ENCODE measurements at regions not wholly inside any gene's neighbourhood (a gene's known extent, or its start where the extent isn't known, plus 50 kb on each side); places are given as distances from the start of the nearest gene placed in this dataset.

- TF ChIP-seq SPI1 (IDR thresholded peaks at IDR 0.05; ENCODE audit: low read depth, low read length), result no peak
- TF ChIP-seq PAX5 (IDR thresholded peaks at IDR 0.05; ENCODE audit: insufficient read depth, low read length, severe bottlenecking), result no peak
- TF ChIP-seq POLR2A (IDR thresholded peaks at IDR 0.05; ENCODE audit: low read depth, low read length), result no peak
- no peak for TF ChIP-seq POLR2AphosphoS5 (IDR thresholded peaks at IDR 0.05; ENCODE audit: low read depth, low read length)
- no peak for TF ChIP-seq TAF1 (IDR thresholded peaks at IDR 0.05; ENCODE audit: low read depth, low read length)
- no peak for TF ChIP-seq POU2F2 (IDR thresholded peaks at IDR 0.05; ENCODE audit: low read depth, low read length)
- FAIRE-seq (no peak), DNase-seq (ENCODE audit: insufficient read length, low spot score) (no peak)
These were observed 66.3 kb upstream of the RAB18 start for GRCh38 chr10:27437775-27438174.

- TF ChIP-seq PAX5 (IDR thresholded peaks at IDR 0.05; ENCODE audit: insufficient read depth, low read length, severe bottlenecking) (no peak), POLR2A (IDR thresholded peaks at IDR 0.05; ENCODE audit: low read depth, low read length) (no peak), POU2F2 (IDR thresholded peaks at IDR 0.05; ENCODE audit: low read depth, low read length) (no peak), SPI1 (IDR thresholded peaks at IDR 0.05; ENCODE audit: low read depth, low read length) (no peak), TAF1 (IDR thresholded peaks at IDR 0.05; ENCODE audit: low read depth, low read length) (no peak), POLR2AphosphoS5 (IDR thresholded peaks at IDR 0.05; ENCODE audit: low read depth, low read length) (no peak)
These were observed 67.4 kb upstream of the RAB18 start for GRCh38 chr10:27436710-27437109.

GRCh38 chr10:27433976-27434375 lies 70.1 kb upstream of the RAB18 start:
- FAIRE-seq (no peak), DNase-seq (ENCODE audit: insufficient read length, low spot score) (no peak)
- TF ChIP-seq PAX5 (IDR thresholded peaks at IDR 0.05; ENCODE audit: insufficient read depth, low read length, severe bottlenecking) (no peak), POLR2AphosphoS5 (IDR thresholded peaks at IDR 0.05; ENCODE audit: low read depth, low read length) (no peak), TAF1 (IDR thresholded peaks at IDR 0.05; ENCODE audit: low read depth, low read length) (no peak), POLR2A (IDR thresholded peaks at IDR 0.05; ENCODE audit: low read depth, low read length) (no peak), SPI1 (IDR thresholded peaks at IDR 0.05; ENCODE audit: low read depth, low read length) (no peak), POU2F2 (IDR thresholded peaks at IDR 0.05; ENCODE audit: low read depth, low read length) (no peak)

More at GRCh38 chr10:27436710-27437109, 67.4 kb upstream of the RAB18 start:
- no peak for DNase-seq (ENCODE audit: insufficient read length, low spot score)
- FAIRE-seq, result no peak

DNA sequence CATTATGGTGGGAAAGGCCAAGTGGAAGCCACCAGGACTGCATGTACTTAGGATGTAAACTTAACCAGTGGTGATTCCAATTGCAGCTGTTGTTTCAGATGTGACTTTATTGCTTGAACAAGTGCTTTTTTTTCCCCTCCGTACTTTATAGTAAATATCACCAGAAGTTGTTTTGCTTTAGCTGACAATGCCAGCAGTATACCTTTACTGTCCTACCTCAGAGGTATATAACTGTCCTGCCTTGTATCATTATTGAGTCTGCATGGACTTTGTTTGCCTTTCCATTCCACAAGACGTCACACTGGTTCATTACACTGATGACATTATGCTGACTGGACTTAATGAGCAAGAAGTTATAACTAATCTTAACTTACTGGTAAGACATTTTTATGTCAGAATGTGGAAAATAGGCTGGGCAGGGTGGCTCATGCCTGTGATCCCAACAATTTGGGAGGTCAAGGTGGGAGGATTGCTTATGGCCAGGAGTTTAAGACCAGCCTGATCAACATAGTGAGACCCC lies 77.1 kb upstream of the RAB18 start:
- FAIRE-seq (no peak), DNase-seq (ENCODE audit: insufficient read length, low spot score) (no peak)
- no peak for TF ChIP-seq PAX5 (IDR thresholded peaks at IDR 0.05; ENCODE audit: insufficient read depth, low read length, severe bottlenecking)
- TF ChIP-seq POU2F2 (IDR thresholded peaks at IDR 0.05; ENCODE audit: low read depth, low read length), result no peak
- TF ChIP-seq SPI1 (IDR thresholded peaks at IDR 0.05; ENCODE audit: low read depth, low read length), result no peak
- TF ChIP-seq POLR2A (IDR thresholded peaks at IDR 0.05; ENCODE audit: low read depth, low read length), result no peak
- no peak for TF ChIP-seq POLR2AphosphoS5 (IDR thresholded peaks at IDR 0.05; ENCODE audit: low read depth, low read length)
- TF ChIP-seq TAF1 (IDR thresholded peaks at IDR 0.05; ENCODE audit: low read depth, low read length), result no peak

DNA sequence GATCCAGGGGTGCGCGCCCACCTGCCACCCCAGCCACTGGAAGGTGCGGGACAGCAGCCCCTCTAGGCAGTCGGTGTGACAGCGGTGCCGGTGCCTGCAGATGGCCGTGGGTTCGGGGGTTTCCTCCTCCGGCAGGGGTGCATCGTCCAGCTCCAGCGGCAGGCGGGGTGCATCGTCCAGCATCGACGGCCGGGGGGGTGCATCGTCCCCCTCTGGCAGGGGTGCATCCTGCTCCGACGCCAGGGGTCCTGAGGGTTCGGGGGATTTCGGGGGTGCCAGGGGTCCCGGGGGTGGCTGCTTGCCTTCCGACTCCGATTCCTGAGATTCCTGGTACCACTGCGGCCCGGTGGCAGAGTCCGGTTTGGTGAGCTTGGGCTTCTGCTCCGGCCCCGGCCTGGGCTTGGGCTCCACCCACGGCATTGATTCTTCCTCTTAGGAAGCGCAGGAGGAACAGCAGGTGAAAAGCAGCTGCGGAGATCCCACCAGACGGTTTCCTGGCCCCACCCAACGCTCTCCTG lies 90.2 kb upstream of the RAB18 start:
- FAIRE-seq, result no peak
- no peak for DNase-seq (ENCODE audit: insufficient read length, low spot score)
- TF ChIP-seq TAF1 (IDR thresholded peaks at IDR 0.05; ENCODE audit: low read depth, low read length) (no peak), PAX5 (IDR thresholded peaks at IDR 0.05; ENCODE audit: insufficient read depth, low read length, severe bottlenecking) (no peak), POLR2A (IDR thresholded peaks at IDR 0.05; ENCODE audit: low read depth, low read length) (no peak), POLR2AphosphoS5 (IDR thresholded peaks at IDR 0.05; ENCODE audit: low read depth, low read length) (no peak), SPI1 (IDR thresholded peaks at IDR 0.05; ENCODE audit: low read depth, low read length) (no peak), POU2F2 (IDR thresholded peaks at IDR 0.05; ENCODE audit: low read depth, low read length) (no peak)

GRCh38 chr10:27413387-27413786 lies 90.7 kb upstream of the RAB18 start:
- FAIRE-seq (no peak), DNase-seq (ENCODE audit: insufficient read length, low spot score) (no peak)
- no peak for TF ChIP-seq PAX5 (IDR thresholded peaks at IDR 0.05; ENCODE audit: insufficient read depth, low read length, severe bottlenecking)
- no peak for TF ChIP-seq POU2F2 (IDR thresholded peaks at IDR 0.05; ENCODE audit: low read depth, low read length)
- no peak for TF ChIP-seq TAF1 (IDR thresholded peaks at IDR 0.05; ENCODE audit: low read depth, low read length)
- no peak for TF ChIP-seq SPI1 (IDR thresholded peaks at IDR 0.05; ENCODE audit: low read depth, low read length)
- TF ChIP-seq POLR2AphosphoS5 (IDR thresholded peaks at IDR 0.05; ENCODE audit: low read depth, low read length), result no peak
- TF ChIP-seq POLR2A (IDR thresholded peaks at IDR 0.05; ENCODE audit: low read depth, low read length), result no peak

DNA sequence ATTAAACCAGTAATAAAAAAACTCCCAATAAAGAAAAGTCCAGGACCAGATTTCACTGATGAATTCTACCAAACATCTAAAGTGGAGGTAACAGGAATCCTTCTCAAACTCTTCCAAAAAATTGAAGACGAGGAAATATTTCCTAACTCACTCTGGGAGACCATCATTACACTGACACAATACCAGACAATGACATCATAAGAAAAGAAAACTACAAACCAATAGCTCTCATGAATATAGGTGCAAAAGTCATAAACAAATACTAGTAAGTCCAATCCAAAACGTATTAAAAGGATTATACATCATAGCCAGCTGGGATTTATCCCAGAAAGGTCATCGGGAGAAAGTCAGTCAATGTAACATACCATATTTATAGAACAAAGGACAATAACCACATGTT lies 94.0 kb upstream of the RAB18 start:
- FAIRE-seq, result no peak
- TF ChIP-seq TAF1 (IDR thresholded peaks at IDR 0.05; ENCODE audit: low read depth, low read length) (no peak), POLR2AphosphoS5 (IDR thresholded peaks at IDR 0.05; ENCODE audit: low read depth, low read length) (no peak), POU2F2 (IDR thresholded peaks at IDR 0.05; ENCODE audit: low read depth, low read length) (no peak), PAX5 (IDR thresholded peaks at IDR 0.05; ENCODE audit: insufficient read depth, low read length, severe bottlenecking) (no peak), POLR2A (IDR thresholded peaks at IDR 0.05; ENCODE audit: low read depth, low read length) (no peak), SPI1 (IDR thresholded peaks at IDR 0.05; ENCODE audit: low read depth, low read length) (no peak)

DNA sequence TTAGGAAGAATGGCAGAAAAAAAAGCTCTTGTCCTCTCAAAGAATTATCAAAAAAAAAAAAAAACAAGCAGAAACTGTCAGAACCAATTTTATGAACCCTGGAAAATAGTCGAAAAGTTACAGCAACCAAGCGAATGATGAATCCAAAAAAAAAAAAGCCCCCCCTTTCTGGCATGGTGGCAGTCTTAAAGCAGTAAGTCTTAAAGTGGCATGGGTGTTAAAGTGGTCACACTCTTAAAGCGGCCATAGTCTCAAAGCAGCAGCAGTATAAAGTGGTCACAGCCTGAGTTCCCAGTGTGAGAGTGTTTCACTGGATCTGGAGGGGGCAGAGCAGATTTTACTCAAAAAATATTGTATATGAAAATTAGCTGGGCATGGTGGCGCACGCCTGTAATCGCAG lies 96.8 kb upstream of the RAB18 start:
- FAIRE-seq, result no peak

More for the DNA sequence above, 94.0 kb upstream of the RAB18 start:
- DNase-seq (ENCODE audit: insufficient read length, low spot score), result no peak

GRCh38 chr10:27399871-27400270 lies 104.2 kb upstream of the RAB18 start:
- FAIRE-seq, result no peak
- TF ChIP-seq PAX5 (IDR thresholded peaks at IDR 0.05; ENCODE audit: insufficient read depth, low read length, severe bottlenecking) (no peak), SPI1 (IDR thresholded peaks at IDR 0.05; ENCODE audit: low read depth, low read length) (peak; percentile 31; the same call in 1 of the 2 replicates)
- no peak for DNase-seq (ENCODE audit: insufficient read length, low spot score)

More for the DNA sequence above, 96.8 kb upstream of the RAB18 start:
- TF ChIP-seq POU2F2 (IDR thresholded peaks at IDR 0.05; ENCODE audit: low read depth, low read length), result no peak
- no peak for TF ChIP-seq POLR2A (IDR thresholded peaks at IDR 0.05; ENCODE audit: low read depth, low read length)
- TF ChIP-seq SPI1 (IDR thresholded peaks at IDR 0.05; ENCODE audit: low read depth, low read length), result no peak
- no peak for TF ChIP-seq PAX5 (IDR thresholded peaks at IDR 0.05; ENCODE audit: insufficient read depth, low read length, severe bottlenecking)
- no peak for TF ChIP-seq TAF1 (IDR thresholded peaks at IDR 0.05; ENCODE audit: low read depth, low read length)
- TF ChIP-seq POLR2AphosphoS5 (IDR thresholded peaks at IDR 0.05; ENCODE audit: low read depth, low read length), result no peak
- DNase-seq (ENCODE audit: insufficient read length, low spot score), result no peak

GRCh38 chr10:27393961-27394360 lies 110.1 kb upstream of the RAB18 start:
- DNase-seq (ENCODE audit: insufficient read length, low spot score) (no peak), FAIRE-seq (no peak)
- TF ChIP-seq SPI1 (IDR thresholded peaks at IDR 0.05; ENCODE audit: low read depth, low read length) (no peak), POU2F2 (IDR thresholded peaks at IDR 0.05; ENCODE audit: low read depth, low read length) (no peak), TAF1 (IDR thresholded peaks at IDR 0.05; ENCODE audit: low read depth, low read length) (no peak), POLR2AphosphoS5 (IDR thresholded peaks at IDR 0.05; ENCODE audit: low read depth, low read length) (no peak), PAX5 (IDR thresholded peaks at IDR 0.05; ENCODE audit: insufficient read depth, low read length, severe bottlenecking) (no peak), POLR2A (IDR thresholded peaks at IDR 0.05; ENCODE audit: low read depth, low read length) (no peak)
